Jurkat, Clone E6-1 (cell line): ENCODE measurements at regions not wholly inside any gene's neighbourhood (a gene's known extent, or its start where the extent isn't known, plus 50 kb on each side); places are given as distances from the start of the nearest gene placed in this dataset.

Experiments
- DNase-seq: peaks from one replicate; pipeline ENCODE4 v3.0.0-alpha.2; 2011; ENCODE audit warnings: low read depth, low spot score
- H3K4me3 ChIP-seq: 2 replicates; pipeline ENCODE4 v1.5.1; 2011; ENCODE audit warnings: mild to moderate bottlenecking, low read length, control low read depth, moderate library complexity

- H3K4me3 ChIP-seq: no peak overlapping the region
- DNase-seq: no peak
Observed at GRCh38 chr4:175414602-175415001, 397.5 kb downstream of the GPM6A start.

GRCh38 chr4:175418516-175418915, 393.5 kb downstream of the GPM6A start:
- no peak for DNase-seq

GRCh38 chr4:175419236-175419718, 392.8 kb downstream of the GPM6A start:
- H3K4me3 ChIP-seq: no peak overlapping the region
- no peak for DNase-seq

More at GRCh38 chr4:175418516-175418915, 393.5 kb downstream of the GPM6A start:
- H3K4me3 ChIP-seq: no peak overlapping the region

- no peak for DNase-seq
- H3K4me3 ChIP-seq: no peak overlapping the region
Observed at GRCh38 chr4:175421506-175421905, 390.6 kb downstream of the GPM6A start.

GRCh38 chr4:175422331-175422730, 389.7 kb downstream of the GPM6A start:
- no peak for DNase-seq

GRCh38 chr4:175424111-175424510, 388.0 kb downstream of the GPM6A start:
- no peak overlapping the region for H3K4me3 ChIP-seq
- DNase-seq: no peak

More at GRCh38 chr4:175422331-175422730, 389.7 kb downstream of the GPM6A start:
- H3K4me3 ChIP-seq: no peak overlapping the region

GRCh38 chr4:175427751-175428150, 384.3 kb downstream of the GPM6A start:
- no peak for DNase-seq
- H3K4me3 ChIP-seq: no peak overlapping the region

GRCh38 chr4:175431694-175432093, 380.4 kb downstream of the GPM6A start:
- DNase-seq: no peak
- H3K4me3 ChIP-seq: no peak overlapping the region

GRCh38 chr4:175435381-175435783, 376.7 kb downstream of the GPM6A start:
- DNase-seq: peak; percentile 25
- H3K4me3 ChIP-seq: no peak overlapping the region

- no peak for DNase-seq
- H3K4me3 ChIP-seq: no peak overlapping the region
Observed at GRCh38 chr4:175436196-175436595, 375.9 kb downstream of the GPM6A start.

GRCh38 chr4:175440786-175441185, 371.3 kb downstream of the GPM6A start:
- H3K4me3 ChIP-seq: no peak overlapping the region
- no peak for DNase-seq

GRCh38 chr4:175441256-175441655, 370.8 kb downstream of the GPM6A start:
- DNase-seq: no peak
- no peak overlapping the region for H3K4me3 ChIP-seq

GRCh38 chr4:175443547-175443946, 368.5 kb downstream of the GPM6A start:
- DNase-seq: no peak
- no peak overlapping the region for H3K4me3 ChIP-seq

GRCh38 chr4:175444512-175444911, 367.6 kb downstream of the GPM6A start:
- no peak for DNase-seq
- no peak overlapping the region for H3K4me3 ChIP-seq

GRCh38 chr4:175447016-175447415, 365.0 kb downstream of the GPM6A start:
- no peak for DNase-seq
- H3K4me3 ChIP-seq: no peak overlapping the region

GRCh38 chr4:175450446-175450845, 361.6 kb downstream of the GPM6A start:
- DNase-seq: no peak
- no peak overlapping the region for H3K4me3 ChIP-seq

GRCh38 chr4:175451238-175451965, 360.7 kb downstream of the GPM6A start:
- DNase-seq: no peak

GRCh38 chr4:175453456-175453855, 358.6 kb downstream of the GPM6A start:
- no peak overlapping the region for H3K4me3 ChIP-seq
- DNase-seq: no peak

More at GRCh38 chr4:175451238-175451965, 360.7 kb downstream of the GPM6A start:
- H3K4me3 ChIP-seq: no peak overlapping the region

- no peak overlapping the region for H3K4me3 ChIP-seq
Observed at GRCh38 chr4:175456131-175456530, 355.9 kb downstream of the GPM6A start.

GRCh38 chr4:175457956-175458355, 354.1 kb downstream of the GPM6A start:
- no peak for DNase-seq
- no peak overlapping the region for H3K4me3 ChIP-seq

More at GRCh38 chr4:175456131-175456530, 355.9 kb downstream of the GPM6A start:
- DNase-seq: no peak

GRCh38 chr4:175459571-175459970, 352.5 kb downstream of the GPM6A start:
- H3K4me3 ChIP-seq: no peak overlapping the region
- DNase-seq: no peak
